C4-2B (cell line): ENCODE measurements at regions not wholly inside any gene's neighbourhood (a gene's known extent, or its start where the extent isn't known, plus 50 kb on each side); places are given as distances from the start of the nearest gene placed in this dataset.

Experiments
- ZFX ChIP-seq: fragments of 450-650 bp; IDR thresholded peaks from 2 replicates; pipeline ENCODE4 v1.6.1; 2017
- TF ChIP-seq, protein P1 (sequence below): fragments of 450-650 bp; conservative IDR thresholded peaks from 2 replicates; pipeline ENCODE4 v1.5.1; 2017; ENCODE audit warnings: mild to moderate bottlenecking

DNA sequence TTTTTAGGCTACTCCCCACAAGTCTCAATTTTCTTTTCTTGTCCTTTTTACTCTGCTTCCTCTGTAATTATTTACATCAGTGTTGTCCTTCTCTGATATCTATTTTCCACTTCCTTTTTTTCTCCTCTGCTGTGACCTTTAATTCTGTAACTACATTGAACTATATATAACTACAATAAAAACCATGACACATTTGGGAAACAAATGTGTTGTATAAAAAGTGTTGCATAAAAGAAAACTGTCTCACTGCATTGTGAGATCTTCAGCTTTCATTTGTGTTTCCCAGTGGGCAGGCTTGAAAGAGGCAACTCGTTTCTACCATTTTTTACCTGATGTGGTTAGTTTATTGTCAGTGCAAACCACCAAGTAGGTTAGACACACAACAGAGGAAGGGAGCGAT lies 483.9 kb upstream of the NRP1 start:
- TF ChIP-seq, protein P1, sequence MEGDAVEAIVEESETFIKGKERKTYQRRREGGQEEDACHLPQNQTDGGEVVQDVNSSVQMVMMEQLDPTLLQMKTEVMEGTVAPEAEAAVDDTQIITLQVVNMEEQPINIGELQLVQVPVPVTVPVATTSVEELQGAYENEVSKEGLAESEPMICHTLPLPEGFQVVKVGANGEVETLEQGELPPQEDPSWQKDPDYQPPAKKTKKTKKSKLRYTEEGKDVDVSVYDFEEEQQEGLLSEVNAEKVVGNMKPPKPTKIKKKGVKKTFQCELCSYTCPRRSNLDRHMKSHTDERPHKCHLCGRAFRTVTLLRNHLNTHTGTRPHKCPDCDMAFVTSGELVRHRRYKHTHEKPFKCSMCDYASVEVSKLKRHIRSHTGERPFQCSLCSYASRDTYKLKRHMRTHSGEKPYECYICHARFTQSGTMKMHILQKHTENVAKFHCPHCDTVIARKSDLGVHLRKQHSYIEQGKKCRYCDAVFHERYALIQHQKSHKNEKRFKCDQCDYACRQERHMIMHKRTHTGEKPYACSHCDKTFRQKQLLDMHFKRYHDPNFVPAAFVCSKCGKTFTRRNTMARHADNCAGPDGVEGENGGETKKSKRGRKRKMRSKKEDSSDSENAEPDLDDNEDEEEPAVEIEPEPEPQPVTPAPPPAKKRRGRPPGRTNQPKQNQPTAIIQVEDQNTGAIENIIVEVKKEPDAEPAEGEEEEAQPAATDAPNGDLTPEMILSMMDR, result no peak
- no peak for TF ChIP-seq ZFX
